Heart left ventricle (tissue), 16 donors: ENCODE measurements at regions not wholly inside any gene's neighbourhood (a gene's known extent, or its start where the extent isn't known, plus 50 kb on each side); places are given as distances from the start of the nearest gene placed in this dataset.
"Not testable (repeated sequence)": the region's sequence is repeated elsewhere in the genome, so short reads cannot be mapped to it uniquely, and the experiment has no call there.

Experiments
- ATAC-seq, 4 donors: fragments of 200-7000 bp; cut with Tn5 transposase; one replicate each; pipeline ENCODE4 v1.9.1; 2020 to 2022; ENCODE audit warnings: moderate library complexity in 4 of 4, mild to moderate bottlenecking in 3 of 4, moderate number of reproducible peaks in 1 of 4
- DNase-seq, 5 donors: peaks; one replicate each; pipeline ENCODE4 v3.0.0-alpha.2; 2020
- H3K27ac ChIP-seq, 12 donors: fragments of 200-600 bp; sonication (generic) in 4 of 12; one replicate each; pipeline versions ENCODE4 v1.5.0 to v1.8.0; 2016 to 2022; ENCODE audit warnings: mild to moderate bottlenecking in 2 of 12
- H3K27me3 ChIP-seq, 9 donors: fragments of 200-600 bp; sonication (generic) in 2 of 9; one replicate each; pipeline versions ENCODE4 v1.5.1 to v1.8.0; 2016 to 2022; ENCODE audit warnings: mild to moderate bottlenecking in 3 of 9
- H3K36me3 ChIP-seq, 9 donors: fragments of 200-600 bp; sonication (generic) in 2 of 9; one replicate each; pipeline versions ENCODE4 v1.5.0 to v1.8.0; 2018 to 2022; ENCODE audit warnings: mild to moderate bottlenecking in 2 of 9
- H3K4me1 ChIP-seq, 12 donors: fragments of 200-600 bp; sonication (generic) in 4 of 12; one replicate each; pipeline versions ENCODE4 v1.5.0 to v1.8.0; 2016 to 2022; ENCODE audit warnings: mild to moderate bottlenecking in 3 of 12
- H3K4me3 ChIP-seq, 12 donors: fragments of 200-600 bp; sonication (generic) in 4 of 12; one replicate each; pipeline versions ENCODE4 v1.5.0 to v1.8.0; 2017 to 2022; ENCODE audit warnings: mild to moderate bottlenecking in 9 of 12, moderate library complexity in 4 of 12
- H3K9me3 ChIP-seq, 12 donors: fragments of 200-600 bp; sonication (generic) in 4 of 12; one replicate each; pipeline versions ENCODE4 v1.5.0 to v1.8.0; 2016 to 2022; ENCODE audit warnings: mild to moderate bottlenecking in 1 of 12
- CTCF ChIP-seq, 12 donors: fragments of 200-600 bp; sonication (generic) in 4 of 12; IDR thresholded peaks; one replicate each; pipeline versions ENCODE4 v1.5.0 to v1.8.0; 2018 to 2022; ENCODE audit warnings: antibody characterized with exemption in 12 of 12, mild to moderate bottlenecking in 5 of 12
- POLR2A ChIP-seq, 2 donors: fragments of 450-650 bp; IDR thresholded peaks; one replicate each; pipeline ENCODE4 v1.6.1; 2017; ENCODE audit warnings: antibody characterized with exemption in 2 of 2, mild to moderate bottlenecking in 2 of 2, moderate library complexity in 2 of 2
- WGBS, 4 donors: extraction: QIAGEN DNeasy Blood & Tissue Kit in 2 of 4; methylation state at CpG; one replicate each; pipeline versions ENCODE4 v1.1.5 to v1.1.7; 2013 to 2018; 5-methylcytosine and 5-hydroxymethylcytosine counted together
- intact Hi-C, 10 donors: fragments of 100-400 bp; cut with DNase I; formaldehyde crosslinking; loops; one replicate each; pipeline versions ENCODE4 v1.11.1 to v1.14.2; 2022
- donor health status: ischemic (EF 13 %, LVEDD 7.1; RV severe dilation, severe dysfunction).
- donor health status: healthy with polysubstance abuse.
- donor health status: DM: no; HTN: yes; CAD: no.
- donor health status: DM: no; HTN: no; CAD: no.
- donor health status: ischemic (EF 25% LVEDD 6.9; RV normal size, moderate dysfunction).
- donor health status: ischemic (EF 25% LVEDD 5.7; RV mildly dilated, moderate dysfunction).
- donor health status: healthy.
- donor health status: DM: yes; HTN: yes; CAD: no.
- donor health status: ischemic (EF 35%, LVEDD 5.7; RV mildly dilated, moderate dysfunction).
- donor health status: nonischemic (EF 11% LVEDD 7.7; RV severe dilation, severe dysfunction).
- donor health status: DM: yes; HTN: yes; CAD: no.
- donor health status: PGD.
- donor health status: ischemic (EF 29% LVEDD 5.4; RV normal size, mild dysfunction).
- donor health status: nonischemic (EF 23%, LVEDD 6.1; RV moderate dilation, normal function).

GRCh38 chr13:44669534-44669933, 93.4 kb upstream of the TSC22D1 start:
- no peaks in the 10 kb centered on the region for H3K36me3 ChIP-seq
- H3K9me3 ChIP-seq = no peaks in the 10 kb centered on the region
- WGBS, 4 donors = 92 to 98% (median 97%) methylated on average over 4 of the region's 4 CpGs
- DNase-seq (no peak), ATAC-seq (no peak)
- H3K4me3 ChIP-seq = no peak overlapping the region
- intact Hi-C loops = no loop called here
- no peaks in the 10 kb centered on the region for H3K27me3 ChIP-seq
- TF ChIP-seq CTCF (IDR thresholded peaks at IDR 0.05) (no peak), POLR2A (IDR thresholded peaks at IDR 0.05) (no peak)
- no peak overlapping the region for H3K27ac ChIP-seq
- H3K4me1 ChIP-seq = peaks cover 0 to 20% (median 13%) of the 10 kb centered on the region in 12 donors

- peaks cover 0 to 20% (median 13%) of the 10 kb centered on the region in 12 donors for H3K4me1 ChIP-seq
- H3K36me3 ChIP-seq = no peaks in the 10 kb centered on the region
- intact Hi-C loops = no loop called here
- DNase-seq (no peak), ATAC-seq (no peak)
- no peak overlapping the region for H3K4me3 ChIP-seq
- H3K27ac ChIP-seq = peak overlapping the region in 1 of 12 donors; percentile 37
- TF ChIP-seq POLR2A (IDR thresholded peaks at IDR 0.05) (no peak), CTCF (IDR thresholded peaks at IDR 0.05) (no peak)
- H3K27me3 ChIP-seq = no peaks in the 10 kb centered on the region
- H3K9me3 ChIP-seq = no peaks in the 10 kb centered on the region
- 47 to 61% (median 55%) methylated on average over 2 of the region's 2 CpGs for WGBS, 4 donors
Observed at GRCh38 chr13:44668688-44669087, 92.6 kb upstream of the TSC22D1 start.

GRCh38 chr13:44667943-44668342, 91.8 kb upstream of the TSC22D1 start:
- peak overlapping the region in 1 of 12 donors; percentile 37 for H3K27ac ChIP-seq
- WGBS, 4 donors = 24 to 49% (median 36%) methylated on average over 3 of the region's 3 CpGs
- peaks cover 0 to 20% (median 13%) of the 10 kb centered on the region in 12 donors for H3K4me1 ChIP-seq
- H3K36me3 ChIP-seq = no peaks in the 10 kb centered on the region
- DNase-seq = no peak
- intact Hi-C loops = no loop called here
- peak overlapping the region in 1 of 12 donors; percentile 31 for H3K4me3 ChIP-seq
- no peaks in the 10 kb centered on the region for H3K9me3 ChIP-seq
- ATAC-seq = peak in 1 of 4 donors; percentile 45
- TF ChIP-seq POLR2A (IDR thresholded peaks at IDR 0.05) (no peak), CTCF (IDR thresholded peaks at IDR 0.05) (no peak)
- no peaks in the 10 kb centered on the region for H3K27me3 ChIP-seq

GRCh38 chr13:44666538-44666937, 90.4 kb upstream of the TSC22D1 start:
- ATAC-seq, H3K4me3 ChIP-seq, intact Hi-C loops, H3K27me3 ChIP-seq, H3K27ac ChIP-seq, H3K36me3 ChIP-seq, H3K9me3 ChIP-seq, DNase-seq: not testable (repeated sequence)
- WGBS, 4 donors = 89 to 96% (median 92%) methylated on average over 3 of the region's 3 CpGs
- peaks cover 0 to 20% (median 13%) of the 10 kb centered on the region in 12 donors for H3K4me1 ChIP-seq

GRCh38 chr13:44664308-44664707, 88.2 kb upstream of the TSC22D1 start:
- intact Hi-C loops = no loop called here
- no peak overlapping the region for H3K27ac ChIP-seq
- no peak for DNase-seq
- H3K4me1 ChIP-seq = peaks cover 0 to 20% (median 13%) of the 10 kb centered on the region in 12 donors
- H3K27me3 ChIP-seq = no peaks in the 10 kb centered on the region
- H3K36me3 ChIP-seq = no peaks in the 10 kb centered on the region
- no peak overlapping the region for H3K4me3 ChIP-seq
- WGBS, 4 donors = 87 to 94% (median 92%) methylated on average over 1 of the region's 1 CpG
- no peak for TF ChIP-seq CTCF (IDR thresholded peaks at IDR 0.05)
- no peak for TF ChIP-seq POLR2A (IDR thresholded peaks at IDR 0.05)
- ATAC-seq = no peak
- H3K9me3 ChIP-seq = no peaks in the 10 kb centered on the region
